GM12878 (cell line): ENCODE measurements at regions not wholly inside any gene's neighbourhood (a gene's known extent, or its start where the extent isn't known, plus 50 kb on each side); places are given as distances from the start of the nearest gene placed in this dataset.

Experiments
- ATAC-seq: fragments of 200-7000 bp; cut with Tn5 transposase; 3 replicates; pipeline ENCODE4 v1.9.1; 2020; ENCODE audit warnings: mild to moderate bottlenecking, moderate library complexity
- BruUV-seq: library from RNA; stranded (reverse); fragments of 400-500 nt; replicated peaks from 2 replicates; lab custom pipeline; 2021; lab: Mats Ljungman, UMichigan
- CTCF ChIA-PET: fragments of 300-600 bp; sonication (Branson Sonifier 250); formaldehyde crosslinking; extraction: SDS; loops from one replicate; lab custom pipeline; 2021; ENCODE audit warnings: inconsistent platforms; lab: Yijun Ruan, JAX
- POLR2A ChIA-PET: fragments of 350-600 bp; formaldehyde crosslinking; extraction: SDS; loops from one replicate; lab custom pipeline; 2021; ENCODE audit warnings: inconsistent platforms; lab: Charles Lee
- RAD21 ChIA-PET: fragments of 300-600 bp; sonication (Branson Sonifier 250); formaldehyde crosslinking; loops from one replicate; lab custom pipeline; 2023; ENCODE audit warnings: antibody characterized with exemption; ENCODE audit not compliant: unreplicated experiment; lab: Charles Lee
- SMC1A ChIA-PET: fragments of 300-600 bp; sonication (Branson Sonifier 250); formaldehyde crosslinking; loops from one replicate; lab custom pipeline; 2023; ENCODE audit not compliant: unreplicated experiment, uncharacterized antibody; lab: Charles Lee
- DNase-seq: peaks from one replicate; pipeline ENCODE4 v3.0.0-alpha.2; 2011; ENCODE audit warnings: low read depth, low spot score
- FAIRE-seq: peaks from 3 replicates; lab custom pipeline; 2011; peaks lifted over from hg19 to GRCh38; lab: Jason Lieb, UNC
- H2AFZ ChIP-seq: 2 replicates; pipeline ENCODE4 v1.6.0; 2011; ENCODE audit warnings: low read depth, low read length, control low read depth; ENCODE audit not compliant: control insufficient read depth
- H3K27ac ChIP-seq: 2 replicates; pipeline ENCODE4 v1.5.1; 2011; ENCODE audit warnings: control low read depth; ENCODE audit not compliant: control insufficient read depth, insufficient read depth
- H3K27me3 ChIP-seq, 2 experiments: replicated peaks in 1 of 2; 2 replicates each; pipeline versions ENCODE4 v1.6.0 to v1.6.1; 2011; ENCODE audit warnings: low read length in 1 of 2; ENCODE audit not compliant: control insufficient read depth in 2 of 2, insufficient read depth in 2 of 2
- H3K36me3 ChIP-seq, 2 experiments: 2 replicates each; pipeline ENCODE4 v1.5.1; 2011; ENCODE audit warnings: low read length in 1 of 2; ENCODE audit not compliant: control insufficient read depth in 2 of 2, insufficient read depth in 2 of 2
- H3K4me1 ChIP-seq: 2 replicates; pipeline ENCODE4 v1.6.1; 2011; ENCODE audit warnings: mild to moderate bottlenecking, low read length, moderate library complexity, mixed read lengths; ENCODE audit not compliant: control insufficient read depth, insufficient read depth
- H3K4me2 ChIP-seq: 2 replicates; pipeline ENCODE4 v1.6.0; 2011; ENCODE audit warnings: control low read depth; ENCODE audit not compliant: control insufficient read depth, insufficient read depth
- H3K4me3 ChIP-seq: fragments of 200-600 bp; sonication (generic); 2 replicates; pipeline ENCODE4 v1.5.1; 2016
- H3K79me2 ChIP-seq: 2 replicates; pipeline ENCODE4 v1.6.0; 2011; ENCODE audit warnings: low read length; ENCODE audit not compliant: control insufficient read depth, insufficient read depth
- H3K9ac ChIP-seq: 2 replicates; pipeline ENCODE4 v1.8.0; 2011; ENCODE audit warnings: low read length, control low read depth, mixed read lengths; ENCODE audit not compliant: control insufficient read depth, insufficient read depth
- H3K9me3 ChIP-seq: replicated peaks from 3 replicates; pipeline ENCODE4 v1.5.1; 2011; ENCODE audit warnings: mild to moderate bottlenecking, low read length; ENCODE audit not compliant: control insufficient read depth, insufficient read depth
- H4K20me1 ChIP-seq: 2 replicates; pipeline ENCODE4 v1.6.0; 2011; ENCODE audit not compliant: control insufficient read depth, insufficient read depth
- ATF7 ChIP-seq: fragments of 450-650 bp; IDR thresholded peaks from 2 replicates; pipeline ENCODE4 v1.6.1; 2016; ENCODE audit warnings: low read depth, mild to moderate bottlenecking
- CEBPZ ChIP-seq: fragments of 150-350 bp; IDR thresholded peaks from 2 replicates; pipeline ENCODE4 v1.6.1; 2016; ENCODE audit warnings: low read depth, low read length
- E4F1 ChIP-seq: fragments of 450-650 bp; IDR thresholded peaks from 2 replicates; pipeline ENCODE4 v1.6.1; 2018; ENCODE audit warnings: borderline replicate concordance, mild to moderate bottlenecking; ENCODE audit not compliant: partially characterized antibody
- HDAC6 ChIP-seq: fragments of 200-600 bp; sonication (generic); IDR thresholded peaks from one replicate; pipeline ENCODE4 v1.8.0; 2017; ENCODE audit warnings: antibody characterized with exemption; ENCODE audit not compliant: unreplicated experiment
- IRF5 ChIP-seq: fragments of 450-650 bp; IDR thresholded peaks from 2 replicates; pipeline ENCODE4 v1.6.1; 2017; ENCODE audit warnings: borderline replicate concordance
- NBN ChIP-seq: fragments of 450-650 bp; IDR thresholded peaks from 2 replicates; pipeline ENCODE4 v1.6.1; 2016
- STAT1 ChIP-seq: fragments of 450-650 bp; conservative IDR thresholded peaks from 2 replicates; pipeline ENCODE4 v1.6.1; 2014; ENCODE audit warnings: antibody characterized with exemption, mild to moderate bottlenecking
- TAF1 ChIP-seq: IDR thresholded peaks from 2 replicates; pipeline ENCODE4 v1.6.1; 2011; ENCODE audit warnings: mild to moderate bottlenecking, low read depth, low read length, borderline replicate concordance
- WGBS: methylation state at CpG from one replicate; pipeline ENCODE4 v1.1.6; 2016; ENCODE audit warnings: low lambda C conversion rate; ENCODE audit not compliant: insufficient replicate concordance, insufficient coverage; ENCODE audit errors: missing lambda C conversion rate; 5-methylcytosine and 5-hydroxymethylcytosine counted together
- in situ Hi-C: fragments of 300-500 bp; cut with MboI; formaldehyde crosslinking; loops from 9 replicates; pipeline ENCODE4 v1.14.3; 2018; ENCODE audit warnings: mixed read lengths
- intact Hi-C: fragments of 100-400 bp; cut with micrococcal nuclease; formaldehyde crosslinking; loops from one replicate; pipeline ENCODE4 v1.14.2; 2022; ENCODE audit not compliant: unreplicated experiment
- TF ChIP-seq, protein P1 (sequence below), 3 experiments: IDR thresholded peaks in 2 of 3; conservative IDR thresholded peaks in 1 of 3; 2 replicates each; pipeline ENCODE4 v1.5.1; 2011; ENCODE audit warnings: low read depth in 3 of 3, low read length in 3 of 3, mild to moderate bottlenecking in 3 of 3, control low read depth in 2 of 3, moderate library complexity in 2 of 3, inconsistent platforms in 1 of 3, mixed read lengths in 1 of 3; ENCODE audit not compliant: control insufficient read depth in 2 of 3, insufficient read depth in 1 of 3; ENCODE audit errors: extremely low read depth in 1 of 3

DNA sequence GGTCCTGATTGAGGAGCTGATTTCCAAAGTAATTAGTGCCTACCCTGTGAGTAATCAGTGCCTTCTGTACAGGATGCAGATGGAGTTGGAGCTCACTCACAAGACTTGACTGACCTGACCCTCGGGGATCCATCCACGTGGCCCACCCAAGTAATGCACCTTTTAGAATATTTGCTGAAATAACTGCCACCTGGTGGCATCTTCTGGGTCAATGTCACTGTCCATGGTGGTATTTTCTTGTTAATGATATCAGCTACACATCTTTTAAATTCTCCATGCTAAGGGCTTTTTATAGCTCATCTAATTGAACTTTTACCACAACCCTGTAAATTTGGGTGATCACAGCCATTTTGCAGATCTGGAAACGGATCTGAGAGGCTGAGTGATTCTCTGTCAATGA is 74.3 kb upstream of the ANKRD34C start (continued):
- TF ChIP-seq, protein P1, sequence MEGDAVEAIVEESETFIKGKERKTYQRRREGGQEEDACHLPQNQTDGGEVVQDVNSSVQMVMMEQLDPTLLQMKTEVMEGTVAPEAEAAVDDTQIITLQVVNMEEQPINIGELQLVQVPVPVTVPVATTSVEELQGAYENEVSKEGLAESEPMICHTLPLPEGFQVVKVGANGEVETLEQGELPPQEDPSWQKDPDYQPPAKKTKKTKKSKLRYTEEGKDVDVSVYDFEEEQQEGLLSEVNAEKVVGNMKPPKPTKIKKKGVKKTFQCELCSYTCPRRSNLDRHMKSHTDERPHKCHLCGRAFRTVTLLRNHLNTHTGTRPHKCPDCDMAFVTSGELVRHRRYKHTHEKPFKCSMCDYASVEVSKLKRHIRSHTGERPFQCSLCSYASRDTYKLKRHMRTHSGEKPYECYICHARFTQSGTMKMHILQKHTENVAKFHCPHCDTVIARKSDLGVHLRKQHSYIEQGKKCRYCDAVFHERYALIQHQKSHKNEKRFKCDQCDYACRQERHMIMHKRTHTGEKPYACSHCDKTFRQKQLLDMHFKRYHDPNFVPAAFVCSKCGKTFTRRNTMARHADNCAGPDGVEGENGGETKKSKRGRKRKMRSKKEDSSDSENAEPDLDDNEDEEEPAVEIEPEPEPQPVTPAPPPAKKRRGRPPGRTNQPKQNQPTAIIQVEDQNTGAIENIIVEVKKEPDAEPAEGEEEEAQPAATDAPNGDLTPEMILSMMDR (IDR thresholded peaks at IDR 0.05 in 2 of 3, conservative IDR thresholded peaks at IDR 0.05 in 1 of 3; ENCODE audit: control insufficient read depth in 2 of 3, extremely low read depth in 1 of 3, insufficient read depth in 1 of 3, low read depth in 3 of 3, low read length in 3 of 3), result peak in 1 of 3 experiments; percentile 6; a peak in 1 of 6 replicates
- TF ChIP-seq TAF1 (no peak), E4F1 (no peak)

DNA sequence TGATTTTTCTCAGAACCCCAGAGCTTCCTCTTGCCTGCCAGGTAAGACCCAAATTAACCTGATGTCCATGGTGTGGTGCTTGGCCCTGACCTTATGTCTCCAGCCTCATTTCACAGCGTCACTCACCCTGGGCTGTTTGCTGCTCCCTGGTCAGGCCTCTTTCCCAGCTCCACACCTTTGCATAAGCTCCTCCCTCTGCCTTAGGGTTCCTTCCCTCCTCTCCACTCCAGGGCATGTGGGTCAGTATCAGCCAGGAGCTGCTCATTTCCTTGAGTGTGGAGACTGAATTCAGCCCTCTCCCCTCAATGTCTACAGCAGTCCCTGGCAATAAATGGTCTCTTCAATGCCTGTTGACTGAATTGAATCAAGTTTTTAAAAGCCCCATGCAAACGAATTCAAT is 75.6 kb upstream of the ANKRD34C start:
- Histone ChIP-seq H3K4me3 (no peak overlapping the region), H3K27me3 (peaks cover 6 to 7% of the 10 kb centered on the region in 2 experiments), H3K4me1 (no peaks in the 10 kb centered on the region), H3K79me2 (no peaks in the 10 kb centered on the region), H3K4me2 (no peak overlapping the region), H3K27ac (no peak overlapping the region), H4K20me1 (no peaks in the 10 kb centered on the region), H3K9me3 (no peaks in the 10 kb centered on the region), H3K9ac (no peak overlapping the region), H2AFZ (no peak overlapping the region), H3K36me3 (no peaks in the 10 kb centered on the region)
- in situ Hi-C loops, result no loop called here
- SMC1A ChIA-PET, result interaction anchor here (0.7 to 2.0 kb wide), 3 partner anchors 22 to 179 kb away, joined by 3 to 9 read pairs (median 3); no protein-coding TSS in a partner anchor
- intact Hi-C loops, result no loop called here
- DNase-seq, result no peak
- POLR2A ChIA-PET, result no interaction called here
- BruUV-seq, result no TSS peak
- 0% methylated on average over 2 of the region's 2 CpGs for WGBS
- RAD21 ChIA-PET, result no interaction called here
- FAIRE-seq, result no peak
- TF ChIP-seq HDAC6, result no peak
- TF ChIP-seq STAT1, result no peak
- no peak for TF ChIP-seq IRF5
- TF ChIP-seq NBN, result no peak
- no peak for TF ChIP-seq ATF7
- TF ChIP-seq CEBPZ, result no peak
- CTCF ChIA-PET, result interaction anchor here (1.8 to 2.5 kb wide), 3 partner anchors 100 to 179 kb away, joined by 8 to 17 read pairs (median 10); no protein-coding TSS in a partner anchor
- ATAC-seq, result no peak
